BJ (cell line): ENCODE measurements at regions not wholly inside any gene's neighbourhood (a gene's known extent, or its start where the extent isn't known, plus 50 kb on each side); places are given as distances from the start of the nearest gene placed in this dataset.

Source experiments
- CTCF ChIA-PET: fragments of 350-600 bp; formaldehyde crosslinking; extraction: SDS; loops from one replicate; lab custom pipeline; 2021; ENCODE audit warnings: antibody characterized with exemption, inconsistent platforms; lab: Yijun Ruan, JAX
- POLR2A ChIA-PET: fragments of 300-600 bp; sonication (Branson Sonifier 250); formaldehyde crosslinking; extraction: SDS; loops from one replicate; lab custom pipeline; 2021; ENCODE audit warnings: antibody characterized with exemption; lab: Charles Lee
- DNase-seq: peaks from one replicate; pipeline ENCODE4 v3.0.0-alpha.2; 2011; ENCODE audit warnings: low read depth
- H3K27me3 ChIP-seq: 2 replicates; pipeline ENCODE4 v1.6.0; 2011; ENCODE audit warnings: low read length; ENCODE audit not compliant: control insufficient read depth, insufficient read depth
- H3K36me3 ChIP-seq: 2 replicates; pipeline ENCODE4 v1.5.1; 2011; ENCODE audit warnings: low read length; ENCODE audit not compliant: control insufficient read depth, insufficient read depth
- H3K4me3 ChIP-seq: 2 replicates; pipeline ENCODE4 v1.5.1; 2011; ENCODE audit warnings: low read depth, mild to moderate bottlenecking, control low read depth, low read length
- TF ChIP-seq, protein P1 (sequence below): IDR thresholded peaks from 2 replicates; pipeline ENCODE4 v1.5.1; 2011; ENCODE audit warnings: low read depth, mild to moderate bottlenecking, control low read depth, inconsistent platforms, low read length, moderate library complexity; ENCODE audit not compliant: insufficient read depth

DNA sequence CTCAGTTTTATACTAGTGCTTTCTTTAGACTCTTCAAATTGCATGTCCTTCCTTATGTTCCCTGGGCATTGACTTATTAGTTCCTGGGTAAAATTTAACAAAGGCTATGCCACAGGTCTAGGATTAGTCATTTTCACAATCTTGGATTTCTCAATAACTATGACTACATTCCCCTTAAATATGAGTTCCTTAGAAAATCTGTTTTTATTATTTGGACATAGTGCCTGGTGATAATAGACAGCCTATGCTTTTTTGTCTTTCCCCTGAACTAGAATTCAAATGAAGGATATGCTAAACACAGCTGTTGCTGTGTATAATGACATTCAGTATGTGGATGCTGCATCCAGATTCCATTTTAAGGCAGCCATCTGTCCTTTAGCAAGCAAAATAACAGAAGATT lies 1252.8 kb upstream of the GJE1 start:
- ChIA-PET POLR2A (no interaction called here), CTCF (no interaction called here)

DNA sequence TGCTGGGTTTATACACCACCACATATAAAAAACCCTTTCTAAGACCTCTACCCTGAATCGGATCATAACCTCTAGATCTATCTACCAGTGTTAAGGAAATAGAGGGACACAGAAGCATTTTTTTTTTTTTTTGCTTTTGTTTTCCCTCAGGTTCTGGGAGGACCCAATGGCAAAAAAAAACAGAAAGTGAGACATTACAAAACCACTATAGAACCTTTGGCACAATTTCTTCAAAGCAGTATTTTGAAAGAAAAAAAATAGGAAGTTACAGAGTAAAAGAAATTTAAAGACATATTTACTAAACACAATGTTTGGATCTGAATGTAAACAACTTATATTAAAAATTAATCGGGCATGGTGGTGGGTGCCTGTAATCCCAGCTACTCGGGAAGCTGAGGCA lies 1258.7 kb upstream of the GJE1 start:
- DNase-seq, result no peak
- Histone ChIP-seq H3K27me3 (no peaks in the 10 kb centered on the region), H3K36me3 (no peaks in the 10 kb centered on the region), H3K4me3 (no peak overlapping the region)
- POLR2A ChIA-PET, result no interaction called here
- CTCF ChIA-PET, result no interaction called here
- TF ChIP-seq, protein P1, sequence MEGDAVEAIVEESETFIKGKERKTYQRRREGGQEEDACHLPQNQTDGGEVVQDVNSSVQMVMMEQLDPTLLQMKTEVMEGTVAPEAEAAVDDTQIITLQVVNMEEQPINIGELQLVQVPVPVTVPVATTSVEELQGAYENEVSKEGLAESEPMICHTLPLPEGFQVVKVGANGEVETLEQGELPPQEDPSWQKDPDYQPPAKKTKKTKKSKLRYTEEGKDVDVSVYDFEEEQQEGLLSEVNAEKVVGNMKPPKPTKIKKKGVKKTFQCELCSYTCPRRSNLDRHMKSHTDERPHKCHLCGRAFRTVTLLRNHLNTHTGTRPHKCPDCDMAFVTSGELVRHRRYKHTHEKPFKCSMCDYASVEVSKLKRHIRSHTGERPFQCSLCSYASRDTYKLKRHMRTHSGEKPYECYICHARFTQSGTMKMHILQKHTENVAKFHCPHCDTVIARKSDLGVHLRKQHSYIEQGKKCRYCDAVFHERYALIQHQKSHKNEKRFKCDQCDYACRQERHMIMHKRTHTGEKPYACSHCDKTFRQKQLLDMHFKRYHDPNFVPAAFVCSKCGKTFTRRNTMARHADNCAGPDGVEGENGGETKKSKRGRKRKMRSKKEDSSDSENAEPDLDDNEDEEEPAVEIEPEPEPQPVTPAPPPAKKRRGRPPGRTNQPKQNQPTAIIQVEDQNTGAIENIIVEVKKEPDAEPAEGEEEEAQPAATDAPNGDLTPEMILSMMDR, result no peak

More for the DNA sequence above, 1252.8 kb upstream of the GJE1 start:
- Histone ChIP-seq H3K4me3 (no peak overlapping the region), H3K27me3 (no peaks in the 10 kb centered on the region), H3K36me3 (no peaks in the 10 kb centered on the region)
- DNase-seq, result peak; percentile 35
- TF ChIP-seq, protein P1, result no peak

DNA sequence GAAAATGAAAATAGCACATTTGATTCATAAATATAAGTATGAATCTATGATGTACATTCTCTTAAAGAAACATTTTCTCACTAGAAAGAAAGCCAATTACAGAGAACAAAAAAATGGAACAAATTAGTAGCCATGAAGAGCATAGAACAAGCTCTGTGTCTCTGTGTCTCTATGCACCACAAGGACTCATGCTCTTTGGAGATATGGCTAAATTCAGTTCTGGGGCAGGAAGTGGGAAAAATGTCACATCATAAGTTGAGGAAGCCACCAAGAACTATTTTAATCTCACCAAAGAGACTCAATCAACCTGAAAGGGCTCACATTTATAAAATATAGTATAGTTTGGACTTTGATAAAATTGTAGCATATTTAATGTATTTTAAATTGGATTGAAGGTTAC lies 1259.8 kb upstream of the GJE1 start:
- no peak for DNase-seq
- TF ChIP-seq, protein P1, result no peak
- ChIA-PET POLR2A (no interaction called here), CTCF (no interaction called here)
- Histone ChIP-seq H3K4me3 (no peak overlapping the region), H3K36me3 (no peaks in the 10 kb centered on the region), H3K27me3 (no peaks in the 10 kb centered on the region)

DNA sequence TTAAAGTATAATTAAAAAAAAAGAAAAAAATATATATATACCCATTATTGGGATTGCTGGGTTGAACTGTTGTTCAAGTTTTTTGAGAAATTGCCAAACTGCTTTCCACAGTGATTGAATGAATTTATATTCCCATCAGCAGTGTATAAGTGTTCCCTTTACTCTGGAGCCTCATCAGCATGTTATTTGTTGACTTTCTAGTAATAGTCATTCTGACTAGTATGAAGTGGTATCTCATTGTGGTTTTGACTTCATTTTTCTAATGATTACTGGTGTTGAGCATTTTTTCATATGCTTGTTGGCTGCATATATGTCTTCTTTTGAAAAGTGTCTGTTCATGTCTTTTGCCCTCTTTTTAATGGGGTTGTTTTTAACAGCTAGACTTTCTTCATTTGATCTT lies 1260.8 kb upstream of the GJE1 start:
- Histone ChIP-seq H3K27me3 (no peaks in the 10 kb centered on the region), H3K36me3 (no peaks in the 10 kb centered on the region), H3K4me3 (no peak overlapping the region)
- CTCF ChIA-PET, result no interaction called here
- DNase-seq, result no peak
- POLR2A ChIA-PET, result no interaction called here
- TF ChIP-seq, protein P1, result no peak

DNA sequence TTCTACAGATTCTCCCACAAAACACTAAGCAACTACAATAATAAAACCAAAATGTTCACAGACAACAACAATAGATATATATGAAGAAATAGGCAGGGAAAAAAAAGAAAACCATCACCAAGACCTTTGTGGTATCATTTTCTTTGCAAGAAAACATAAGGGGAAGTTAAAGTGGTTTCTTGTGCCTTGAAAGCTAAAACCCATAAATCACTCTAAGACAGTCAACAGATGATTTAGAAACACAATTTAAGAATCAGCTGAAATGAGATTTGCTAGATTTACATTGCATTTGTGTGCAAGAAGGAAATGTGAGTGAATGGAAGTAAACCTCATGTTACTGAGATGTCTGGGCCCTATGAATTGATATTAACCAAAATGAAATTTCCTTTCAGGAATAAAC lies 1265.4 kb upstream of the GJE1 start:
- no peak overlapping the region for H3K4me3 ChIP-seq
- CTCF ChIA-PET, result no interaction called here
- POLR2A ChIA-PET, result no interaction called here

More for the DNA sequence above, 1265.4 kb upstream of the GJE1 start:
- Histone ChIP-seq H3K36me3 (no peaks in the 10 kb centered on the region), H3K27me3 (no peaks in the 10 kb centered on the region)
- TF ChIP-seq, protein P1, result no peak
- DNase-seq, result no peak
